Prostate gland (tissue), 2 donors: ENCODE measurements at regions not wholly inside any gene's neighbourhood (a gene's known extent, or its start where the extent isn't known, plus 50 kb on each side); places are given as distances from the start of the nearest gene placed in this dataset.
A peak's percentile ranks its signal among the peaks of the same experiment; 100 is the strongest.

Experiments used
- DNase-seq: peaks from one replicate; pipeline ENCODE4 v3.0.0-alpha.2; 2019; ENCODE audit warnings: low spot score
- H3K27ac ChIP-seq, 2 donors: fragments of 200-600 bp; sonication (generic); 2 replicates each; pipeline ENCODE4 v1.5.1; 2017 to 2019
- H3K27me3 ChIP-seq: fragments of 200-600 bp; sonication (generic); replicated peaks from 2 replicates; pipeline ENCODE4 v1.5.1; 2019; ENCODE audit not compliant: insufficient read depth
- H3K36me3 ChIP-seq, 2 donors: fragments of 200-600 bp; sonication (generic); 1 replicate in 1 of 2; 2 replicates in 1 of 2; pipeline versions ENCODE4 v1.5.1 to v1.8.1; 2017 to 2019
- H3K4me1 ChIP-seq: fragments of 200-600 bp; sonication (generic); replicated peaks from 2 replicates; pipeline ENCODE4 v1.5.1; 2019
- H3K4me3 ChIP-seq, 2 donors: fragments of 200-600 bp; sonication (generic); 2 replicates each; pipeline ENCODE4 v1.5.1; 2017 to 2019
- H3K9me3 ChIP-seq: fragments of 200-600 bp; sonication (generic); 2 replicates; pipeline ENCODE4 v1.5.1; 2017
- CTCF ChIP-seq, 4 experiments: fragments of 200-600 bp in 2 of 4; fragments of 450-650 bp in 2 of 4; sonication (generic) in 2 of 4; IDR thresholded peaks; 1 replicate in 3 of 4; 2 replicates in 1 of 4; pipeline ENCODE4 v1.5.1; 2016 to 2019; ENCODE audit warnings: antibody characterized with exemption in 4 of 4, mild to moderate bottlenecking in 2 of 4, moderate library complexity in 2 of 4
- POLR2A ChIP-seq: fragments of 450-650 bp; IDR thresholded peaks from one replicate; pipeline ENCODE4 v1.6.1; 2016; ENCODE audit warnings: antibody characterized with exemption, mild to moderate bottlenecking
- POLR2AphosphoS5 ChIP-seq: sonication (generic); formaldehyde crosslinking; IDR thresholded peaks from one replicate; pipeline ENCODE4 v1.6.1; 2017; ENCODE audit warnings: antibody characterized with exemption
- WGBS: methylation state at CpG from one replicate; pipeline ENCODE4 v1.1.5; 2018; 5-methylcytosine and 5-hydroxymethylcytosine counted together
- intact Hi-C: fragments of 100-400 bp; cut with DNase I; formaldehyde crosslinking; loops from one replicate; pipeline ENCODE4 v1.14.2; 2022

GRCh38 chr9:16996901-16997491 is 126.5 kb upstream of the BNC2 start:
- 95% methylated on average over 2 of the region's 2 CpGs for WGBS
- intact Hi-C loops: no loop called here
- Histone ChIP-seq H3K36me3 (no peaks in the 10 kb centered on the region), H3K4me1 (no peaks in the 10 kb centered on the region), H3K27me3 (no peaks in the 10 kb centered on the region), H3K9me3 (no peaks in the 10 kb centered on the region), H3K4me3 (no peak overlapping the region), H3K27ac (no peak overlapping the region)
- TF ChIP-seq POLR2AphosphoS5: no peak
- no peak for TF ChIP-seq CTCF (IDR thresholded peaks at IDR 0.05)
- TF ChIP-seq POLR2A: no peak
- no peak for DNase-seq

- Histone ChIP-seq H3K36me3 (no peaks in the 10 kb centered on the region), H3K9me3 (no peaks in the 10 kb centered on the region), H3K27me3 (no peaks in the 10 kb centered on the region), H3K4me1 (no peaks in the 10 kb centered on the region), H3K4me3 (no peak overlapping the region), H3K27ac (no peak overlapping the region)
- intact Hi-C loops: no loop called here
- no peak for DNase-seq
- TF ChIP-seq POLR2A: no peak
- TF ChIP-seq CTCF (IDR thresholded peaks at IDR 0.05): no peak
- TF ChIP-seq POLR2AphosphoS5: no peak
- WGBS: 43% methylated on average over 2 of the region's 2 CpGs
These were observed 121.7 kb upstream of the BNC2 start for GRCh38 chr9:16992138-16992537.

GRCh38 chr9:16987026-16987425 is 116.6 kb upstream of the BNC2 start:
- peak overlapping the region in 1 of 2 donors; percentile 56 for H3K27ac ChIP-seq
- DNase-seq: no peak
- H3K27me3 ChIP-seq: no peaks in the 10 kb centered on the region
- no peaks in the 10 kb centered on the region for H3K4me1 ChIP-seq
- intact Hi-C loops: no loop called here
- H3K36me3 ChIP-seq: no peaks in the 10 kb centered on the region
- no peak overlapping the region for H3K4me3 ChIP-seq
- 71% methylated on average over 2 of the region's 2 CpGs for WGBS
- H3K9me3 ChIP-seq: no peaks in the 10 kb centered on the region
- TF ChIP-seq POLR2AphosphoS5 (no peak), CTCF (IDR thresholded peaks at IDR 0.05) (no peak), POLR2A (no peak)

GRCh38 chr9:16986556-16986955 is 116.1 kb upstream of the BNC2 start:
- H3K27ac ChIP-seq: peak overlapping the region; percentile 42 to 56
- intact Hi-C loops: no loop called here

More at GRCh38 chr9:16986556-16986955, 116.1 kb upstream of the BNC2 start:
- TF ChIP-seq CTCF (IDR thresholded peaks at IDR 0.05) (no peak), POLR2A (no peak), POLR2AphosphoS5 (no peak)
- 48% methylated on average over 4 of the region's 4 CpGs for WGBS
- Histone ChIP-seq H3K4me1 (no peaks in the 10 kb centered on the region), H3K36me3 (no peaks in the 10 kb centered on the region), H3K4me3 (no peak overlapping the region), H3K27me3 (no peaks in the 10 kb centered on the region), H3K9me3 (no peaks in the 10 kb centered on the region)
- DNase-seq: no peak
